ENCODE measurements at regions not wholly inside any gene's neighbourhood (a gene's known extent, or its start where the extent isn't known, plus 50 kb on each side); places are given as distances from the start of the nearest gene placed in this dataset.

- TF ChIP-seq CTCF (IDR thresholded peaks at IDR 0.05 in 8 of 11, conservative IDR thresholded peaks at IDR 0.05 in 3 of 11), result no peak
- no peak for TF ChIP-seq POLR2AphosphoS5 (IDR thresholded peaks at IDR 0.05)
These were observed 369.7 kb downstream of the CDK5RAP2 start for GRCh38 chr9:120210274-120210673.

Measured in spleen (tissue), 7 donors.